ENCODE measurements at regions not wholly inside any gene's neighbourhood (a gene's known extent, or its start where the extent isn't known, plus 50 kb on each side); places are given as distances from the start of the nearest gene placed in this dataset.
"Not testable (repeated sequence)": the region's sequence is repeated elsewhere in the genome, so short reads cannot be mapped to it uniquely, and the experiment has no call there.

DNA sequence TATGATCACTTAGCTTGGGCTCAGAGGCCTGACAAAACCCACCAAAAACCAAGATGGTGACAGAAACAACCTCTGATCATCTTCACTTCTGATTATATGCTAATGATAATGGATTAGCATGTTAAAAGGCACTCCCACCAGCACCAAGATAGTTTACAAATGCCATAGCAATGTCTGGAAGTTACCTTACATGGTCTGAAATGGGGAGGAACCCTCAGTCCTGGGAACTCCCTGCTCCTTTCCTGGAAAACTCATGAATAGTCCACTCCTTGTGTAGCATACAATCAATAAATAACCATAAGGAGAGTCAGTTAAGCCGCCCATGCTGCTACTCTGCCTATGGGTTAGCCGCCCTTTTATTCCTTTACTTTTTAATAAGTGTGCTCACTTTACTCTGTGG, 120.0 kb upstream of the HS3ST4 start:
- Histone ChIP-seq H3K27me3 (ENCODE audit: control insufficient read depth, insufficient read depth, low read length) (no peaks in the 10 kb centered on the region), H3K27ac (ENCODE audit: low read depth, low read length) (no peak overlapping the region), H3K9me3 (ENCODE audit: control insufficient read depth, insufficient read depth, low read length) (peaks cover 26% of the 10 kb centered on the region), H3K4me3 (ENCODE audit: low read depth, low read length) (no peak overlapping the region)
- TF ChIP-seq, protein P1, sequence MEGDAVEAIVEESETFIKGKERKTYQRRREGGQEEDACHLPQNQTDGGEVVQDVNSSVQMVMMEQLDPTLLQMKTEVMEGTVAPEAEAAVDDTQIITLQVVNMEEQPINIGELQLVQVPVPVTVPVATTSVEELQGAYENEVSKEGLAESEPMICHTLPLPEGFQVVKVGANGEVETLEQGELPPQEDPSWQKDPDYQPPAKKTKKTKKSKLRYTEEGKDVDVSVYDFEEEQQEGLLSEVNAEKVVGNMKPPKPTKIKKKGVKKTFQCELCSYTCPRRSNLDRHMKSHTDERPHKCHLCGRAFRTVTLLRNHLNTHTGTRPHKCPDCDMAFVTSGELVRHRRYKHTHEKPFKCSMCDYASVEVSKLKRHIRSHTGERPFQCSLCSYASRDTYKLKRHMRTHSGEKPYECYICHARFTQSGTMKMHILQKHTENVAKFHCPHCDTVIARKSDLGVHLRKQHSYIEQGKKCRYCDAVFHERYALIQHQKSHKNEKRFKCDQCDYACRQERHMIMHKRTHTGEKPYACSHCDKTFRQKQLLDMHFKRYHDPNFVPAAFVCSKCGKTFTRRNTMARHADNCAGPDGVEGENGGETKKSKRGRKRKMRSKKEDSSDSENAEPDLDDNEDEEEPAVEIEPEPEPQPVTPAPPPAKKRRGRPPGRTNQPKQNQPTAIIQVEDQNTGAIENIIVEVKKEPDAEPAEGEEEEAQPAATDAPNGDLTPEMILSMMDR (IDR thresholded peaks at IDR 0.05; ENCODE audit: low read depth, low read length), result no peak
- POLR2A ChIA-PET, result no interaction called here
- CTCF ChIA-PET, result no interaction called here
- no peak for DNase-seq (ENCODE audit: low read depth, low spot score)

DNA sequence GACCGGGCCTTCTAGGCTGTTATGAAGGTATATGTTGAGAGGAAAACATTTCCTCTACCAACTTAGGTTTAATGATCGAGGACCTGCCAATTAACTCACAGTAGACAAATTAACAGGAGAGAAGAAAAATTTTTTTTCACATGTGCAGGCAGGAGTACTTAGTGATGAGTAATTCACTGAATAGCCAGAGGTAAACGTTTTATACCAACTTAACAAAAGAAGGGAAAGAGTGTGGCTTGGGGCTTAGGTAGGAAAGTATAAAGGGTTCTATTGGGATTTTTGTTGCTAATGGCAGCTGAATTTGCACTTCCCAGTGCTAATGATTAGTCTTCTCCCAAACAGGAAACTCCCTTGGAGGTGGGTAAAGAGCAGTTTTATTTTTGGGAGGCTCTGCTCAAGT, 121.6 kb upstream of the HS3ST4 start:
- no peak for DNase-seq (ENCODE audit: low read depth, low spot score)
- no peak overlapping the region for H3K4me3 ChIP-seq (ENCODE audit: low read depth, low read length)
- no peak overlapping the region for H3K27ac ChIP-seq (ENCODE audit: low read depth, low read length)
- H3K27me3 ChIP-seq (ENCODE audit: control insufficient read depth, insufficient read depth, low read length), result no peaks in the 10 kb centered on the region
- ChIA-PET CTCF (no interaction called here), POLR2A (no interaction called here)
- peaks cover 20% of the 10 kb centered on the region for H3K9me3 ChIP-seq (ENCODE audit: control insufficient read depth, insufficient read depth, low read length)
- TF ChIP-seq, protein P1 (IDR thresholded peaks at IDR 0.05; ENCODE audit: low read depth, low read length), result no peak

DNA sequence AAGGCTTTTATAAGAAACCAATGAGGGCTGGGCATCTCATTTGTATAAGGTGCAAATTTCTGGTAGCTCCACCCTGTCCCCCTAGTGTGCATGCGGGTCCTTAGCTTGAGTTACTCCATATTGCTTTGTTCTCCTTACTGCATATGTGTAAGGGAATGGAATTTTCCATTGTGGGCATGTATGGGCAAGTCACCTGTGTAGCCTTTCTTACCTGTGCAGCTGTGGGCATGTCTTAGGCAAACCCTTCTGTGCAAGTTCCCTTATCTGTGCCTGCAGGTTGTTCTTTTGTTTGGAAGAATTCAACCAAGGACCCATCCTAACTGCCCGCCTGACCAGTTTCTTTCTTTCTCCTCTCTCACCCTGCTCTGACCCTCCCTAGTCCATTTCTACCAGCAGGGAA, 122.8 kb upstream of the HS3ST4 start:
- TF ChIP-seq, protein P1 (IDR thresholded peaks at IDR 0.05; ENCODE audit: low read depth, low read length), result no peak

DNA sequence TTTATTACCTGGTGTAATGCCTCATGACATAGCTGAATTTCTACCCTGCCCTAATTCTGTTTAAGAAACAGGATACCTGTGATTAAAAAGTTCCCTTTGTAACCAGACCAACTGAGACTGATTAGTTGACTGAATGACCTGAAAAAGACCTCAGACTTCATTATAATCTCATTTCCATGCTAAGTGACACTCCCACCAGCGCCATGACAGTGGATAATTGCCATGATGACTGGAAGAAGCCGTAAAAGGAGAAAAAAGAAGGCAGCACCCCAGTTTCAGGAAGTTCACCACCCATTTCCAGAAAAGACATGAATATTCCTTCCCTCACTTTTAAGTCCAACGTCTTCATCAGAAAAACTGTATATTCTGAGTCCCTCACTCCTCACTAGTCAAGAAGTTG, 125.6 kb upstream of the HS3ST4 start:
- H3K4me3 ChIP-seq (ENCODE audit: low read depth, low read length), result no peak overlapping the region
- TF ChIP-seq, protein P1 (IDR thresholded peaks at IDR 0.05; ENCODE audit: low read depth, low read length), result no peak
- CTCF ChIA-PET, result no interaction called here
- no peak for DNase-seq (ENCODE audit: low read depth, low spot score)
- peaks cover 14% of the 10 kb centered on the region for H3K9me3 ChIP-seq (ENCODE audit: control insufficient read depth, insufficient read depth, low read length)
- no peaks in the 10 kb centered on the region for H3K27me3 ChIP-seq (ENCODE audit: control insufficient read depth, insufficient read depth, low read length)
- POLR2A ChIA-PET, result no interaction called here
- H3K27ac ChIP-seq (ENCODE audit: low read depth, low read length), result no peak overlapping the region

More for the DNA sequence above, 122.8 kb upstream of the HS3ST4 start:
- no peak overlapping the region for H3K4me3 ChIP-seq (ENCODE audit: low read depth, low read length)
- no peak for DNase-seq (ENCODE audit: low read depth, low spot score)
- H3K27me3 ChIP-seq (ENCODE audit: control insufficient read depth, insufficient read depth, low read length), result no peaks in the 10 kb centered on the region
- CTCF ChIA-PET, result no interaction called here
- peaks cover 20% of the 10 kb centered on the region for H3K9me3 ChIP-seq (ENCODE audit: control insufficient read depth, insufficient read depth, low read length)
- H3K27ac ChIP-seq (ENCODE audit: low read depth, low read length), result no peak overlapping the region
- POLR2A ChIA-PET, result no interaction called here

DNA sequence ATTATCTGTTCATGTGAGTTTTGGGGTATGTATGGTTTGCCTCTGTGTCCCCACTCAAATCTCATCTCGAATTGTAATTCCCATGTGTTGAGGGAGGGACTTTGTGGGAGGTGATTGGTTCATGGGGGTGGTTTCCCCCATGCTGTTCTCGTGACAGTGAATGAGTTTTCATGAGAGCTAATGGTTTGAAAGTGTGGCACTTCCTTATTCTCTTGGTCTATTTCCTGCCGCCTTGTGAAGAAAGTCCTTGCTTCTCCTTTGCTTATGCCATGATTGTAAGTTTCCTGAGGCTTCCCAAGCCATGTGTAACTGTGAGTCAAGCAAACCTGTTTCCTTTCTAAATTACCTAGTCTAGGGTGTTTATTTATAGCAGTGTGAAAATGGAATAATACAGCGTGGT, 128.1 kb upstream of the HS3ST4 start:
- DNase-seq (ENCODE audit: low read depth, low spot score), result no peak
- POLR2A ChIA-PET, result no interaction called here
- H3K4me3 ChIP-seq (ENCODE audit: low read depth, low read length), result no peak overlapping the region
- TF ChIP-seq, protein P1 (IDR thresholded peaks at IDR 0.05; ENCODE audit: low read depth, low read length), result no peak
- H3K9me3 ChIP-seq (ENCODE audit: control insufficient read depth, insufficient read depth, low read length), result peaks cover 3% of the 10 kb centered on the region
- H3K27ac ChIP-seq (ENCODE audit: low read depth, low read length), result no peak overlapping the region
- CTCF ChIA-PET, result no interaction called here
- no peaks in the 10 kb centered on the region for H3K27me3 ChIP-seq (ENCODE audit: control insufficient read depth, insufficient read depth, low read length)

DNA sequence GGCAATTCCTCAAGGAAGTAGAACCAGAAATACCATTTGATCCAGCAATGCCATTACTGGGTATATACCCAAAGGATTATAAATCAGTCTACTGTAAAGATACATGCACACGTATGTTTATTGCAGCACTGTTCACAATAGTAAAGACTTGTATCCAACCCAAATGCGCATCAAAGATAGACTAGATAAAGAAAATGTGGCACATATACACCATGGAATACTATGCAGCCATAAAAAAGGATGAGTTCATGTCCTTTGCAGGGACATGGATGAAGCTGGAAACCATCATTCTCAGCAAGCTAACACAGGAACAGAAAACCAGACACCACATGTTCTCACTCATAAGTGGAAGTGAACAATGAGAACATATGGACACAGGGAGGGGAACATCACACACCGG, 130.0 kb upstream of the HS3ST4 start:
- CTCF ChIA-PET; H3K27me3 ChIP-seq (ENCODE audit: control insufficient read depth, insufficient read depth, low read length); DNase-seq (ENCODE audit: low read depth, low spot score); H3K9me3 ChIP-seq (ENCODE audit: control insufficient read depth, insufficient read depth, low read length); POLR2A ChIA-PET; H3K4me3 ChIP-seq (ENCODE audit: low read depth, low read length); H3K27ac ChIP-seq (ENCODE audit: low read depth, low read length): not testable (repeated sequence)

DNA sequence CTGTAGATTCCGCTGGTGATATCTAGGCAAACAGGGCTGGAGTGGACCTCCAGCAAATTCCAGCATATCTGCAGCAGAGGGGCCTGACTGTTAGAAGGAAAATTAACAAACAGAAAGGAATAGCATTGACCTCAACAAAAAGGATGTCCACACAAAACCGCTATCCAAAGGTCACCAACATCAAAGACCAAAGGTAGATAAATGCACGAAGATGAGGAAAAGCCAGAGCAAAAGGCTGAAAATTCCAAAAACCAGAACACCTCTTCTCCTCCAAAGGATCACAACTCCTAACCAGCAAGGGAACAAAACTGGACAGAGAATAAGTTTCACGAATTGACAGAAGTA, 134.8 kb upstream of the HS3ST4 start:
- DNase-seq (ENCODE audit: low read depth, low spot score); H3K27ac ChIP-seq (ENCODE audit: low read depth, low read length); H3K4me3 ChIP-seq (ENCODE audit: low read depth, low read length); POLR2A ChIA-PET; CTCF ChIA-PET; H3K27me3 ChIP-seq (ENCODE audit: control insufficient read depth, insufficient read depth, low read length): not testable (repeated sequence)
- H3K9me3 ChIP-seq (ENCODE audit: control insufficient read depth, insufficient read depth, low read length), result peaks cover 15% of the 10 kb centered on the region

DNA sequence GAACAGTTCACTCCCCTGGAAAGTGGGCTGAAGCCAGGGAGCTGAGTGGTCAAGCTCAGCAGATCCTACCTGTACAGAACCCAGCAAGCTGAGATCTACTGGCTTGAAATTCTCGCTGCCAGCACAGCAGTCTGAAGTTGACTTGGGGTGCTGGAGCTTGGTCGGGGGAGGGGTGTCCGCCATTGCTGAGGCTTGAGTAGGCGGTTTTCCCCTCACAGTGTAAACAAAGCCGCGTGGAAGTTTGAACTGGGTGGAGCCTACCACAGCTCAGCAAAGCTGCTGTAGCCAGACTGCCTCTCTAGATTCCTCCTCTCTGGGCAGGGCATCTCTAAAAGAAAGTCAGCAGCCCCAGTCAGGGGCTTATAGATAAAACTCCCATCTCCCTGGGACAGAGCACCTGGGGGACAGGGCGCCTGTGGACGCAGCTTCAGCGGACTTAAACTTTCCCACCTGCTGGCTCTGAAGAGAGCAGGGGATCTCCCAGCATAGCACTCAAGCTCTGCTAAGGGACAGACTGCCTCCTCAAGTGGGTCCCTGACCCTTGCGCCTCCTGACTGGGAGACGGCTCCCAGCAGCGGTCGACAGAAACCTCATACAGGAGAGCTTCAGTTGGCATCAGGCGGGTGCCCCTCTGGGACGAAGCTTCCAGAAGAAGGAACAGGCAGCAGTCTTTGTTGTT, 135.3 kb upstream of the HS3ST4 start:
- DNase-seq (ENCODE audit: low read depth, low spot score); CTCF ChIA-PET; H3K4me3 ChIP-seq (ENCODE audit: low read depth, low read length); POLR2A ChIA-PET; H3K27ac ChIP-seq (ENCODE audit: low read depth, low read length); H3K27me3 ChIP-seq (ENCODE audit: control insufficient read depth, insufficient read depth, low read length): not testable (repeated sequence)
- H3K9me3 ChIP-seq (ENCODE audit: control insufficient read depth, insufficient read depth, low read length), result peaks cover 15% of the 10 kb centered on the region

All from AG04450 (cell line).